Cardiac muscle cell (in vitro differentiated cells and primary cell): ENCODE measurements at regions not wholly inside any gene's neighbourhood (a gene's known extent, or its start where the extent isn't known, plus 50 kb on each side); places are given as distances from the start of the nearest gene placed in this dataset.
"Not testable (repeated sequence)": the region's sequence is repeated elsewhere in the genome, so short reads cannot be mapped to it uniquely, and the experiment has no call there.

ENCODE experiments used
- DNase-seq, 2 donors: peaks; one replicate each; pipeline versions ENCODE4 v3.0.0 to v3.0.0-alpha.2; 2010 to 2017; ENCODE audit warnings: low read depth in 1 of 2, low spot score in 1 of 2
- H3K27ac ChIP-seq: fragments of 200-600 bp; sonication (generic); 2 replicates; pipeline ENCODE4 v1.5.1; 2016
- H3K27me3 ChIP-seq: fragments of 200-600 bp; sonication (generic); 2 replicates; pipeline ENCODE4 v1.6.0; 2016; ENCODE audit warnings: control low read depth
- H3K36me3 ChIP-seq: fragments of 200-600 bp; sonication (generic); 2 replicates; pipeline ENCODE4 v1.5.1; 2016; ENCODE audit warnings: control low read depth
- H3K4me1 ChIP-seq: fragments of 200-600 bp; sonication (generic); 2 replicates; pipeline ENCODE4 v1.8.1; 2017; ENCODE audit warnings: low read depth, mild to moderate bottlenecking, mixed run types
- H3K4me3 ChIP-seq: fragments of 200-600 bp; sonication (generic); 2 replicates; pipeline ENCODE4 v1.5.1; 2016; ENCODE audit warnings: mild to moderate bottlenecking
- H3K9me3 ChIP-seq: fragments of 200-600 bp; sonication (generic); 2 replicates; pipeline ENCODE4 v1.5.1; 2017; ENCODE audit warnings: low read depth, mild to moderate bottlenecking, control low read depth
- CTCF ChIP-seq: IDR thresholded peaks from 2 replicates; pipeline ENCODE4 v1.5.1; 2012; ENCODE audit warnings: low read depth, mild to moderate bottlenecking, low read length

- no peaks in the 10 kb centered on the region for H3K4me1 ChIP-seq
- no peak overlapping the region for H3K27ac ChIP-seq
- H3K4me3 ChIP-seq, result no peak overlapping the region
- no peaks in the 10 kb centered on the region for H3K36me3 ChIP-seq
- H3K9me3 ChIP-seq, result no peaks in the 10 kb centered on the region
- no peaks in the 10 kb centered on the region for H3K27me3 ChIP-seq
- no peak for TF ChIP-seq CTCF
- DNase-seq, result peak in 1 of 2 donors; percentile 5
These were observed 524.8 kb downstream of the KCNJ18 start for GRCh38 chr17:22217135-22217534.

DNA sequence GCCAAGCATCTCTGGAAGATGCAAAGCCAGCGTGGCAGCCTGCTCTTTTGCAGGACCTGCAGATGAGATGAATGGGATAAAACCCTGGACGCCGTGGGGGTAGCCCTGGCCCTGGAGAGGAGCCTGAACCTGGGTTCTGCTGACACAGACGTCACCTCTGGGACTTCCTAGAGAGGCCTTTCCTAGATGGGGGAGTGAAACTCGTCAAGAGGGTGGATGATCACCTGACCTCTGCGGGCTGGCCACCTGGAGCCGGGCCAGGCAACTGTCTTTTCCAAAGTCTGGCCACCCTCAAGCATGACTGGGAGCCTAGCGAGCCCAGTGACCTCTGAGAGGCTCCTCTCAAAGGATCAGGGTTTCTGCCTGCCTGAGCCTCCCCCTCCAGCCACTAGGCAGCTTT, 529.0 kb downstream of the KCNJ18 start:
- Histone ChIP-seq H3K9me3 (no peaks in the 10 kb centered on the region), H3K27ac (no peak overlapping the region), H3K4me3 (no peak overlapping the region), H3K36me3 (no peaks in the 10 kb centered on the region), H3K4me1 (no peaks in the 10 kb centered on the region), H3K27me3 (no peaks in the 10 kb centered on the region)
- TF ChIP-seq CTCF, result no peak
- DNase-seq, result no peak

DNA sequence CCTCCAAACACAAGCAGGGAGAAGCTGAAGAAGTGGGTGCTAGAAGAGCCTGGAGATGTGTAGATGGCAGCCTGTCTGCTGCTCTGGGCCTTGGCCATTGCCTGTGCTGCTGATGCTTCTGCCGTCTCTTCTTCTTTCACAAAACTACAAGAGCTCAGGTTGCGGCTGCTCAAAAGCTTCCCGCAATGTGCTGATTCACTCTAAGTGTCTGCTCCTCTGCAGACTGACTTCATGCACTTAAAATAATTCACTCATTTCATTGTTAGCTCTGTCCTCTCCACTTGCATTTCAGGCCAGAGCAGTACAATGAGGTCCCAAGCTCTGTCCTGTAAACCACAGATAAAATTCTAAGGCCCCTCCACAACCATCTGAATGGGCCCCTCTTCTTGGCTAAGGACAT, 534.2 kb downstream of the KCNJ18 start:
- not testable (repeated sequence) for H3K4me3 ChIP-seq, H3K4me1 ChIP-seq, H3K36me3 ChIP-seq, H3K27ac ChIP-seq, H3K9me3 ChIP-seq, H3K27me3 ChIP-seq, DNase-seq

DNA sequence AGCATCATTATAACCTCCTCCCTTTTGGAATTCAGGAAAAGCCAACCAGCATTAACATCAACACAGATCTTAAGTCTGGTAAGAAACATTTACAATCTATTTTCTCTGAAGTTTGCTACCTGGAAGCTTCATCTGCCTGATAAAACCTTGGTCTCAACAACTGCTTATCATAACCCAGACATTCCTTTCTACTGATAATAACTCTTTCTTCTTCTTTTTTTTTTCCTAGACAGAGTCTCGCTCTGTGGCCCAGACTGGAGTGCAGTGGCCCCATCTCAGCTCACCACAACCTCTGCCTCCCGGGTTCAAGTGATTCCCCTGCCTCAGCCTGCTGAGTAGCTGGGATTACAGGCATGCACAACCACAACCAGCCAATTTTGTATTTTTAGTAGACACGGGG, 534.6 kb downstream of the KCNJ18 start:
- H3K4me3 ChIP-seq, H3K4me1 ChIP-seq, H3K27me3 ChIP-seq: not testable (repeated sequence)

GRCh38 chr17:22227699-22228553, 535.6 kb downstream of the KCNJ18 start:
- H3K4me1 ChIP-seq, result not testable (repeated sequence)

More for the DNA sequence above, 534.6 kb downstream of the KCNJ18 start:
- not testable (repeated sequence) for DNase-seq, H3K27ac ChIP-seq, H3K36me3 ChIP-seq, H3K9me3 ChIP-seq

GRCh38 chr17:22229821-22230220, 537.5 kb downstream of the KCNJ18 start:
- H3K4me3 ChIP-seq, H3K36me3 ChIP-seq, DNase-seq, H3K4me1 ChIP-seq, H3K9me3 ChIP-seq, H3K27ac ChIP-seq, H3K27me3 ChIP-seq: not testable (repeated sequence)

More at GRCh38 chr17:22227699-22228553, 535.6 kb downstream of the KCNJ18 start:
- H3K9me3 ChIP-seq, H3K27me3 ChIP-seq, DNase-seq, H3K27ac ChIP-seq, H3K36me3 ChIP-seq, H3K4me3 ChIP-seq: not testable (repeated sequence)

GRCh38 chr17:22233382-22233781, 541.1 kb downstream of the KCNJ18 start:
- H3K4me1 ChIP-seq, result no peaks in the 10 kb centered on the region
- no peak overlapping the region for H3K27ac ChIP-seq
- no peak overlapping the region for H3K4me3 ChIP-seq
- no peak for TF ChIP-seq CTCF
- no peaks in the 10 kb centered on the region for H3K9me3 ChIP-seq
- H3K27me3 ChIP-seq, result no peaks in the 10 kb centered on the region
- no peak for DNase-seq
- H3K36me3 ChIP-seq, result no peaks in the 10 kb centered on the region
